Activated CD4-positive, alpha-beta T cell treated with anti-CD3 and anti-CD28 coated beads, Interleukin-2, amount 50 U/mL, for 24 hours (primary cell): ENCODE measurements at regions not wholly inside any gene's neighbourhood (a gene's known extent, or its start where the extent isn't known, plus 50 kb on each side); places are given as distances from the start of the nearest gene placed in this dataset.
"Not testable (repeated sequence)": the region's sequence is repeated elsewhere in the genome, so short reads cannot be mapped to it uniquely, and the experiment has no call there.

ENCODE experiments used
- DNase-seq, 2 donors: peaks; one replicate each; pipeline ENCODE4 v3.0.0-alpha.2; 2020; ENCODE audit warnings: low read depth in 1 of 2, low spot score in 1 of 2

GRCh38 chr11:103729617-103730016, 306.8 kb upstream of the DDI1 start:
- no peak for DNase-seq

GRCh38 chr11:103730131-103730940, 306.1 kb upstream of the DDI1 start:
- no peak for DNase-seq

GRCh38 chr11:103731670-103732069, 304.8 kb upstream of the DDI1 start:
- DNase-seq = no peak

- DNase-seq = no peak
Observed at GRCh38 chr11:103733889-103734288, 302.6 kb upstream of the DDI1 start.

GRCh38 chr11:103735497-103736032, 300.9 kb upstream of the DDI1 start:
- DNase-seq = no peak

GRCh38 chr11:103736315-103737036, 300.0 kb upstream of the DDI1 start:
- no peak for DNase-seq

GRCh38 chr11:103737037-103737622, 299.3 kb upstream of the DDI1 start:
- no peak for DNase-seq

GRCh38 chr11:103737747-103738146, 298.7 kb upstream of the DDI1 start:
- DNase-seq = no peak

- DNase-seq = not testable (repeated sequence)
Observed at GRCh38 chr11:103739074-103739796, 297.2 kb upstream of the DDI1 start.

GRCh38 chr11:103744496-103745153, 291.8 kb upstream of the DDI1 start:
- no peak for DNase-seq

- no peak for DNase-seq
Observed at GRCh38 chr11:103749158-103749557, 287.3 kb upstream of the DDI1 start.

- no peak for DNase-seq
Observed at GRCh38 chr11:103768816-103769215, 267.6 kb upstream of the DDI1 start.

- no peak for DNase-seq
Observed at GRCh38 chr11:103773059-103773458, 263.4 kb upstream of the DDI1 start.

- DNase-seq = no peak
Observed at GRCh38 chr11:103773537-103773936, 262.9 kb upstream of the DDI1 start.

GRCh38 chr11:103779054-103779453, 257.4 kb upstream of the DDI1 start:
- DNase-seq = no peak

- no peak for DNase-seq
Observed at GRCh38 chr11:103789952-103790351, 246.5 kb upstream of the DDI1 start.

- DNase-seq = no peak
Observed at GRCh38 chr11:103792981-103793468, 243.4 kb upstream of the DDI1 start.

GRCh38 chr11:103794262-103794661, 242.2 kb upstream of the DDI1 start:
- no peak for DNase-seq

- no peak for DNase-seq
Observed at GRCh38 chr11:103798026-103798425, 238.4 kb upstream of the DDI1 start.

- DNase-seq = no peak
Observed at GRCh38 chr11:103798446-103798845, 238.0 kb upstream of the DDI1 start.
